ENCODE measurements at regions not wholly inside any gene's neighbourhood (a gene's known extent, or its start where the extent isn't known, plus 50 kb on each side); places are given as distances from the start of the nearest gene placed in this dataset.

DNA sequence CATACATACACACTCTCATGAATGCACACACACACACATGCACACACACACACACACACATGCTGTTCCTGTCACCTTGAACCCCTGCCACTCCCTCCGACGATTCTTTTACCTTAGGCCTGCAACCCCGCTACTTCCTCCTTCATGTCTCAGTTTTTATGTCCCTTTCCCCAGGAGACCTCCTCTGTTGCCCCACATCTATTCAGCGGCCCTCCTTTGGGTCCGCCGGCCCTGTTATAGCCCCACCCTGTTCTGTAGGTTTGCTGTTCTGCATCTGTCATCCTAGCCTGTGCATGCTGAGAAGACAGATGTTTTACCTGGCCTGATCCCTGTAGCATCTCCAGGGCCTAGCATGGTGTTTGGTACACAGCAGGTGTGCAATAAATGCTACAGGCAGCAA lies 161.6 kb upstream of the PCBD1 start:
- H3K27ac ChIP-seq: no peak overlapping the region
- TF ChIP-seq, protein P1, sequence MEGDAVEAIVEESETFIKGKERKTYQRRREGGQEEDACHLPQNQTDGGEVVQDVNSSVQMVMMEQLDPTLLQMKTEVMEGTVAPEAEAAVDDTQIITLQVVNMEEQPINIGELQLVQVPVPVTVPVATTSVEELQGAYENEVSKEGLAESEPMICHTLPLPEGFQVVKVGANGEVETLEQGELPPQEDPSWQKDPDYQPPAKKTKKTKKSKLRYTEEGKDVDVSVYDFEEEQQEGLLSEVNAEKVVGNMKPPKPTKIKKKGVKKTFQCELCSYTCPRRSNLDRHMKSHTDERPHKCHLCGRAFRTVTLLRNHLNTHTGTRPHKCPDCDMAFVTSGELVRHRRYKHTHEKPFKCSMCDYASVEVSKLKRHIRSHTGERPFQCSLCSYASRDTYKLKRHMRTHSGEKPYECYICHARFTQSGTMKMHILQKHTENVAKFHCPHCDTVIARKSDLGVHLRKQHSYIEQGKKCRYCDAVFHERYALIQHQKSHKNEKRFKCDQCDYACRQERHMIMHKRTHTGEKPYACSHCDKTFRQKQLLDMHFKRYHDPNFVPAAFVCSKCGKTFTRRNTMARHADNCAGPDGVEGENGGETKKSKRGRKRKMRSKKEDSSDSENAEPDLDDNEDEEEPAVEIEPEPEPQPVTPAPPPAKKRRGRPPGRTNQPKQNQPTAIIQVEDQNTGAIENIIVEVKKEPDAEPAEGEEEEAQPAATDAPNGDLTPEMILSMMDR (conservative IDR thresholded peaks at IDR 0.05): no peak

DNA sequence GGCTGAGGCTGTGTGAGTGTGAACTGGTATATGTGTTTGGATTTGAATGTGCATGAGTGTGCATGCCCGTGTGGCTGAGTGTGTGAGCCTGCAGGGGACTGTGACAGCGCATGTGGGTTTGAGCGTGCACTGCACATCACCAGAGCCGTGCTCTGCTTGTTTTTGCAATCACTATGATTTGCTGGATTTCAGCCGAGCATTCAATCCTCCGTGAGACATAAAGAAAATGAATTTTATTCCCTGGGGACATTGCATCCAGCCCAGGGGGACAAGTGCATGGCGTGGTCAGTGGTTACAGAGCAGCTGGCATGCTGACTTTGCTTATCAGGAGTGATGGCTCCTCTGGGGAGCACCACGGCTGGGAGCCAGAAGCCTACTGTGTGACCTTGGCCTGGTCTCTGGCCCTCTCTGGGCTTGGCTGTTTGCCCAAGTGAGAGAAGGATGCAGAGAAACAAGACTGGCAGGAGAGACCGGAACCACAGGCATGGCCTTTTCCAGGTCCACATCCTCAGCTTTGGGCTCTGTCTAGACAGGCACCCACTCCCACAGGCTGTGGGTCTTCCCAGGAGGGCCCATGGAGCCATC lies 160.2 kb upstream of the UNC5B start:
- H3K27ac ChIP-seq: no peak overlapping the region
- TF ChIP-seq, protein P1 (conservative IDR thresholded peaks at IDR 0.05): no peak

DNA sequence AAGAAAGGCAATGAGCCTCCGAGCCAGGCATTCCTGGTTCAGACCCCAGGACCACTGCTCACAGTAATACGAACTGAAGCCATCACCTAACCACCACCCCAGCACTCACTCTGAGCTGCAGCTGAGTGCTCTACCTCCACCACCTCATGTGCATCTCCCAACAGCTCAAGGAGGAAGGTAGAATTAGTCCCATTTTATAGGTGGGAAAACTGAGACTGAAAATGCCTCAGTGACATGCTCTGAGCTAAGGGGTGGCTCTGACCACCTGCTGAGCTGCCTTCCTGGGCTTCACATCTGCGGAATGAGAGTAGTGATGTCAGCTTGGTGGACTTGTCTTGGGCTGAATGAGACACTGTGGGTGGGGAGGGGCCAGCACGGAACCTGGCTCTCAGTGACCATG lies 159.7 kb upstream of the UNC5B start:
- H3K27ac ChIP-seq: no peak overlapping the region
- TF ChIP-seq, protein P1 (conservative IDR thresholded peaks at IDR 0.05): no peak

DNA sequence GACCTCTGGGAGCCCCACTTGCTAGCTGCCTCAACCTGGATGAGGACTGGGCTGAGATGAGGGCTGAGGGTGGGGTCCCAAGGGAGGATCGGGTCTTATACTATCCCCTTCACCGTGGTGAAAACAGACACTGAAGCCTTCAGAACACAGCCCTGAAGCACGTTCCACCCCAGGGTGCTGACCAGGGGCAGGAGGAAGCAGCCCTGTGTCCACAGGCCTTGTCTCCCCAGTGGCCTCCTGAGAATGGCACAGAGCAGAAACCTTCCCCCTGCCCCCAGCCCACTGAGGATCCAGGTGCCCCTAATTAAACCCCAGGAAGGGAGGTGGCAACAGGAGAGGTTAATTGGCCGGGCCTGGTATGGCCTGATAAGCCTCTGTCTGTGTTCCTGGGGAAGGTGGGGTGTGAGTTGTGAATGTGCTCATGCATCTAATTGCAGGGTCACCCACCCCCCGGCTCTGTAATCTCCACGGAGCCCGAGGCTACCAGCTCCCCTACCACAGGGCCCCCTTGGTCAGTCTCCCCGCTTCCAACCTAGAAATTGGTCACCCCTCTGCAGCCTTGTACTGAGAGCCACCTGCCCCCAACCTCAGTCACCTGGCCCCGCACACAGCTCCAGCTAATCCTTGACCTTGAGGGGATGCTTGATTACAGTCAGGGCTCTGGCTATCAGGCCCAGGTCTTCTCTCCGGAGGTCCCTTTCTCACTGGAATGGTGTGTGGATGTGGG lies 159.0 kb upstream of the UNC5B start:
- H3K27ac ChIP-seq: no peak overlapping the region
- TF ChIP-seq, protein P1 (conservative IDR thresholded peaks at IDR 0.05): no peak

DNA sequence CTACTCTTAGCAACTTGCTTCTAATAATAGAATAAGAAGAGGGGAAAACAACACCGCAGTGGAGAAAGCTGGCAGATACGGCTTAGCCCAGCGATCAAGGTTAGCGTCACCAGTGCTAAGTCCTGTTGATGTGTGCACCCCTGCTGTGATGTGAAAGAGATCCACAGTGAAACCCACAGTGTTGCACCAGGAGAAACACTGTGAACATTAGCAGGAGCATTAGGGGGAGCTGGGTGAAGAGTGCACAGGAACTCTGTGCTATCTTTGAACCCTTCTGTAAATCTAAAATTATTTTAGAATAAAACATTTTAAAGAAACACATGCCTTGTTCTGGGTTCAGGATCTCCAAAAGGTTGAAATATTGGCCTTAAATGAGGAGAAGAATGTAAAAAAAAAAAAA lies 154.1 kb upstream of the UNC5B start:
- TF ChIP-seq, protein P1 (conservative IDR thresholded peaks at IDR 0.05): no peak
- no peak overlapping the region for H3K27ac ChIP-seq

DNA sequence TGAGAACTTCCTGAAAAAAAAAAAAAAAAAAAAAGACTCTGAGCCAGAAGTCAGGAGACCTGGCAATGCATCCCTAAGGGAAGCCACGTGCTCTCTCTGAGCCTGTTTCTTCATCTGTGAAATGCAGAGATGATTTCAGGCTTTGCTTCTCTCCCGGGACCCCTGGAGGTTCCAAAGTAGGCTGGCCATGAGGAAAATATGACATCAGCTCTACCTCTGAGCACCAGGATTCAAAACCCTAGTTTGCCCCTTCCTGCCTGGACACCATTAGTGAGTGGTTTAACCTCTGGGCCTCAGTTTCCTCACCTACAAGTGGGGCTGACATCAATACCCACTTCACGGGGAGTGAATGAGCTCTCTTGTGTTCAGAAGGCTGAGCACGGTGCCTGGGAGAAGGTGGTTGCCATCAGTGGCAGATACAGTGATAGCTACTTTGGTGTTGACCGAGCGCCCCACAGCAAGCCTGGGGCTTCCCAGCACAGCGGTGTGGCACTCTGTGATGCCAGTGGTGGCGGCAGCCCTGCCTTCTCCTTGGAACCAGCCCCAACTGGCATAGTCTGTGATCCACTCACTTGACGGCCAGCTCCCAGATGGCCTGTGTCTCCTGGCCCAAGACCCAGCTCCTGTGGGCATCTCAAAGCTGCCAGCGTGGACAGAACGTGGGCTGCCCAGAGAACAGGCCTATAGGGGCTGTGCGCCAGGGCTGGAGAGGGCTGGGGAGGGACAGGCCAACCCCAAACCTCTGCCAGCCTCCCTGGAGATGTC lies 153.1 kb upstream of the UNC5B start:
- TF ChIP-seq, protein P1 (conservative IDR thresholded peaks at IDR 0.05): no peak
- H3K27ac ChIP-seq: no peak overlapping the region

DNA sequence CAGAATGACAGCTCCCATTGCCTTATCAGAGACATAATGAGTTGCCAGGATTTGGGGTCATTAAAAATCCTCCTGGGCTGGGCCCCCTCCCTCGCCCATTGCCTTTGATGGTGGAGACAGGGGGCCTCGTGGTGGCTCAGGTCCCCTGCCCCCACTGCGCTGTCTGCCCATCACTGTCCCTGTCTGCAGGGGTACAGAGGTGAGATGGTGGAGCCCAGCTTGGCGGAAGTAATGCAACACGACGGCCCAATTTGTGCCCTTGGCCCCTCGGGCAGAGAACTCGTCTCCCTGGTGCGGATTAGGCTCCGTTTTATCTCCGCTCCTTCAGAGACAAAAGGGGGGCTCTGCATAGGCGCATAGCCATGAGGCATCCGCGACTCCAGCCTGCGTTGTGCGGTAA lies 152.4 kb upstream of the UNC5B start:
- TF ChIP-seq, protein P1 (conservative IDR thresholded peaks at IDR 0.05): no peak
- H3K27ac ChIP-seq: no peak overlapping the region
